RWPE2 (cell line): ENCODE measurements at regions not wholly inside any gene's neighbourhood (a gene's known extent, or its start where the extent isn't known, plus 50 kb on each side); places are given as distances from the start of the nearest gene placed in this dataset.
A peak's percentile ranks its signal among the peaks of the same experiment; 100 is the strongest.

ENCODE experiments used
- ATAC-seq: fragments of 200-7000 bp; cut with Tn5 transposase; 3 replicates; pipeline ENCODE4 v1.9.1; 2021; ENCODE audit warnings: low read depth
- DNase-seq: peaks from one replicate; pipeline ENCODE4 v3.0.0-alpha.2; 2020; ENCODE audit warnings: low spot score
- H3K27ac ChIP-seq: fragments of 450-650 bp; 2 replicates; pipeline ENCODE4 v1.5.1; 2017; ENCODE audit warnings: mild to moderate bottlenecking; ENCODE audit not compliant: poor library complexity, severe bottlenecking
- H3K27me3 ChIP-seq: fragments of 250-450 bp; sonication (Bioruptor Pico); 2 replicates; pipeline ENCODE4 v1.5.1; 2021; ENCODE audit warnings: mild to moderate bottlenecking, moderate library complexity; ENCODE audit not compliant: insufficient read depth, poor library complexity, severe bottlenecking
- H3K36me3 ChIP-seq: fragments of 250-450 bp; sonication (Bioruptor Pico); 2 replicates; pipeline ENCODE4 v1.5.1; 2020; ENCODE audit warnings: low read depth, mild to moderate bottlenecking, moderate library complexity
- H3K4me1 ChIP-seq: fragments of 250-450 bp; sonication (Bioruptor Pico); 2 replicates; pipeline ENCODE4 v1.5.1; 2021; ENCODE audit warnings: mild to moderate bottlenecking, moderate library complexity; ENCODE audit not compliant: insufficient read depth, poor library complexity, severe bottlenecking
- H3K4me3 ChIP-seq: fragments of 250-450 bp; sonication (Bioruptor Pico); 2 replicates; pipeline ENCODE4 v1.5.1; 2021; ENCODE audit warnings: mild to moderate bottlenecking, moderate library complexity; ENCODE audit not compliant: severe bottlenecking
- H3K9me3 ChIP-seq: fragments of 250-450 bp; sonication (Bioruptor Pico); 2 replicates; pipeline ENCODE4 v1.5.1; 2021; ENCODE audit warnings: mild to moderate bottlenecking, moderate library complexity; ENCODE audit not compliant: severe bottlenecking
- CTCF ChIP-seq: fragments of 450-650 bp; IDR thresholded peaks from one replicate; pipeline ENCODE4 v1.5.1; 2017; ENCODE audit warnings: mild to moderate bottlenecking, moderate library complexity; ENCODE audit not compliant: poor library complexity, severe bottlenecking

- no peak for TF ChIP-seq CTCF
- no peak overlapping the region for H3K4me3 ChIP-seq
- H3K27me3 ChIP-seq, result no peaks in the 10 kb centered on the region
- no peak for ATAC-seq
- H3K36me3 ChIP-seq, result peaks cover 7% of the 10 kb centered on the region; the same call in 1 of the 2 replicates
- peaks cover 8% of the 10 kb centered on the region for H3K9me3 ChIP-seq
- peak overlapping the region; percentile 98 for H3K27ac ChIP-seq
- no peak for DNase-seq
- peaks cover 58% of the 10 kb centered on the region for H3K4me1 ChIP-seq
These were observed 123.4 kb downstream of the SLC17A6 start for GRCh38 chr11:22461626-22462025.

GRCh38 chr11:22460181-22460580, 122.0 kb downstream of the SLC17A6 start:
- H3K27me3 ChIP-seq, result no peaks in the 10 kb centered on the region
- H3K9me3 ChIP-seq, result peaks cover 8% of the 10 kb centered on the region
- H3K27ac ChIP-seq, result peak overlapping the region; percentile 98
- H3K4me1 ChIP-seq, result peaks cover 54% of the 10 kb centered on the region
- peaks cover 7% of the 10 kb centered on the region; the same call in 1 of the 2 replicates for H3K36me3 ChIP-seq
- H3K4me3 ChIP-seq, result no peak overlapping the region
- DNase-seq (no peak), ATAC-seq (peak; percentile 45; the same call in 2 of the 3 replicates)
- no peak for TF ChIP-seq CTCF

GRCh38 chr11:22459048-22459447, 120.9 kb downstream of the SLC17A6 start:
- peaks cover 59% of the 10 kb centered on the region for H3K4me1 ChIP-seq
- no peak for TF ChIP-seq CTCF
- H3K36me3 ChIP-seq, result peaks cover 7% of the 10 kb centered on the region; the same call in 1 of the 2 replicates

GRCh38 chr11:22458161-22458560, 120.0 kb downstream of the SLC17A6 start:
- no peak for TF ChIP-seq CTCF
- no peak for ATAC-seq
- no peak for DNase-seq
- Histone ChIP-seq H3K4me3 (no peak overlapping the region), H3K4me1 (peaks cover 60% of the 10 kb centered on the region), H3K36me3 (peaks cover 7% of the 10 kb centered on the region; the same call in 1 of the 2 replicates), H3K9me3 (peaks cover 8% of the 10 kb centered on the region), H3K27me3 (no peaks in the 10 kb centered on the region), H3K27ac (peak overlapping the region; percentile 98)

More at GRCh38 chr11:22459048-22459447, 120.9 kb downstream of the SLC17A6 start:
- peak; percentile 81 for ATAC-seq
- H3K4me3 ChIP-seq, result no peak overlapping the region
- peaks cover 8% of the 10 kb centered on the region for H3K9me3 ChIP-seq
- no peaks in the 10 kb centered on the region for H3K27me3 ChIP-seq
- peak overlapping the region; percentile 98 for H3K27ac ChIP-seq
- peak; percentile 67 for DNase-seq

- ATAC-seq (peak; percentile 79), DNase-seq (peak; percentile 77)
- peak overlapping the region; percentile 98 for H3K27ac ChIP-seq
- peaks cover 60% of the 10 kb centered on the region for H3K4me1 ChIP-seq
- no peak for TF ChIP-seq CTCF
- H3K9me3 ChIP-seq, result peaks cover 8% of the 10 kb centered on the region
- H3K27me3 ChIP-seq, result no peaks in the 10 kb centered on the region
- no peak overlapping the region for H3K4me3 ChIP-seq
- peaks cover 7% of the 10 kb centered on the region; the same call in 1 of the 2 replicates for H3K36me3 ChIP-seq
These were observed 119.0 kb downstream of the SLC17A6 start for GRCh38 chr11:22456993-22457762.
